Mesodermal cell (in vitro differentiated cells): ENCODE measurements at regions not wholly inside any gene's neighbourhood (a gene's known extent, or its start where the extent isn't known, plus 50 kb on each side); places are given as distances from the start of the nearest gene placed in this dataset.
"Not testable (repeated sequence)": the region's sequence is repeated elsewhere in the genome, so short reads cannot be mapped to it uniquely, and the experiment has no call there.

Source experiments
- H3K27ac ChIP-seq: 2 replicates; pipeline ENCODE4 v1.7.0; 2013; ENCODE audit warnings: mild to moderate bottlenecking, low read depth, low read length, moderate library complexity; ENCODE audit not compliant: severe bottlenecking
- H3K36me3 ChIP-seq: 2 replicates; pipeline ENCODE4 v1.7.1; 2013; ENCODE audit warnings: mild to moderate bottlenecking, low read length, moderate library complexity; ENCODE audit not compliant: control insufficient read depth, insufficient read depth
- H3K4me1 ChIP-seq: one replicate; pipeline ENCODE4 v1.7.1; 2013; ENCODE audit warnings: mild to moderate bottlenecking, low read length; ENCODE audit not compliant: insufficient read depth, control insufficient read depth, poor library complexity, severe bottlenecking
- H3K4me3 ChIP-seq: 2 replicates; pipeline ENCODE4 v1.7.0; 2013; ENCODE audit warnings: low read length, control low read depth, mild to moderate bottlenecking; ENCODE audit not compliant: insufficient read depth, poor library complexity, severe bottlenecking; ENCODE audit errors: extremely low read depth
- H3K9me3 ChIP-seq: 2 replicates; pipeline ENCODE4 v1.7.1; 2013; ENCODE audit warnings: mild to moderate bottlenecking, low read length, moderate library complexity; ENCODE audit not compliant: control insufficient read depth
- WGBS, 2 experiments: methylation state at CpG; one replicate each; pipeline ENCODE4 v1.1.5; 2013; ENCODE audit warnings: missing lambda C conversion rate in 2 of 2; ENCODE audit not compliant: insufficient coverage in 2 of 2; 5-methylcytosine and 5-hydroxymethylcytosine counted together

DNA sequence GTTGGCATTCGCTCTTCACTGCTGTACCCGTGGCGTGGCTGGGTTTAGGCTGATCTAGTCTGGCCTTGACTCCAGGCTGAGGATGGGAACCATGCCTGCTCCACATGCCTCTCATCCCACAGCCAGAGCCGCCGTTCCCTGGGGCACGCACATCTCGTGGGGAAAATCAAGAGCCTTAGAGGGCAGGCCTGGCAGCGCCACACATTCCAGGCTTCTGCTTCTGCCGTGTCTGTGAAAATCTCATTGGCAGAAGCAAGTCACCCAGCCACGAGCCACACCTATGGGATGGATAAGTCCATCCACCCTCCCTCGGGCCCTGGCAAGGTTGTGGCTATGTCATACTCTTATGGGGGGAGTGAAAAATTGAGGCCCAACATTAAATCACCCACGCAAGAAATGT, 102.6 kb upstream of the LPCAT1 start:
- not testable (repeated sequence) for H3K4me1 ChIP-seq, H3K4me3 ChIP-seq, H3K9me3 ChIP-seq, H3K36me3 ChIP-seq, H3K27ac ChIP-seq
- 97 to 98% methylated on average over 8 to 12 of the region's 12 CpGs for WGBS, 2 experiments

DNA sequence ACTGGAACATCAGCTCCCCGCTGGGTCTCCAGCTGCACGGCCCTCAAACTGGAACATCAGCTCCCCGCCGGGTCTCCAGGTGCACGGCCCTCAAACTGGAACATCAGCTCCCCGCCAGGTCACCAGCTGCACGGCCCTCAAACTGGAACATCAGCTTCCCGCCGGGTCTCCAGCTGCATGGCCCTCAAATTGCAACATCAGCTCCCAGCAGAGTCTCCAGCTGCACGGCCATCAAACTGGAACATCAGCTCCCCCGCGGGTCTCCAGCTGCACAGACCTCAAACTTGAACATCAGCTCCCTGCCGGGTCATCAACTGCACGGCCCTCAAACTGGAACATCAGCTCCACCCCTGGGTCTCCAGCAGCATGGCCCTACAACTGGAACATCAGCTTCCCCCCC, 95.8 kb upstream of the LPCAT1 start:
- not testable (repeated sequence) for H3K4me3 ChIP-seq, H3K4me1 ChIP-seq, H3K9me3 ChIP-seq, H3K27ac ChIP-seq, H3K36me3 ChIP-seq
- WGBS, 2 experiments, result 91 to 96% methylated on average over 14 of the region's 14 CpGs

DNA sequence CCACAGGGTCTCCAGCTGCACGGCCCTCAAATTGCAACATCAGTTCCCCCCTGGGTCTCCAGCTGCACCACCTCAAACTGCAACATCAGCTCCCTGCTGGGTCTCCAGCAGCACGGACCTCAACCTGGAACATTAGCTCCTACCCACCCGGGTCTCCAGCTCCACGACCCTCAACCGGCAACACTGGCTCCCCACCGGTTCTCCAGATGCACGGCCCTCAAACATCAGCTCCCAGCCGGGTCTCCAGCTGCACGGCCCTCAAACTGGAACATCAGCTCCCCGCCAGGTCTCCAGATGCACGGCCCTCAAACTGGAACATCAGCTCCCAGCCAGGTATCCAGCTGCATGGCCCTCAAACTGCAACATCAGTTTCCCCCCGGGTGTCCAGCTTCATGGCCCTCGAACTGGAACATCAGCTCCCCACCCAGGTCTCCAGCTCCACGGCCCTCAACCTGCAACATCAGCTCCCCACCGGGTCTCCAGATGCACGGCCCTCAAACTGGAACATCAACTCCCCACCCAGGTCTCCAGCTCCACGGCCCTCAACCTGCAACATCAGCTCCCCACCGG, 94.6 kb upstream of the LPCAT1 start:
- 92 to 93% methylated on average over 13 to 15 of the region's 18 CpGs for WGBS, 2 experiments
- H3K4me3 ChIP-seq, H3K9me3 ChIP-seq, H3K36me3 ChIP-seq, H3K27ac ChIP-seq, H3K4me1 ChIP-seq: not testable (repeated sequence)

DNA sequence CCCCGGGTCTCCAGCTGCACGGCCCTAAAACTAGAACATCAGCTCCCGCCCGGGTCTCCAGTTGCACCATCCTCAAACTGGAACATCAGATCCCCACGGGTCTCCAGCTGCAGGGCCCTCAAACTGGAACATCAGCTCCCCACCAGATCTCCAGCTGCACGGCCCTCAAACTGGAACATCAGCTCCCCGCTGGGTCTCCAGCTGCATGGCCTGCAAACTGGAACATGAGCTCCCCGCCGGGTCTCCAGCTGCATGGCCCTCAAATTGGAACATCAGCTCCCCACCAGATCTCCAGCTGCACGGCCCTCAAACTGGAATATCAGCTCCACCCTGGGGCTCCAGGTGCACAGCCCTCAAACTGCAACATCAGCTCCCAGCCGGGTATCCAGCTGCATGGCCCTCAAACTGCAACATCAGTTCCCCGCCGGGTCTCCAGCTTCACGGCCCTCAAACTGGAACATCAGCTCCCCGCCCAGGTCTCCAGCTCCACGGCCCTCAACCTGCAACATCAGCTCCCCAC, 93.5 kb upstream of the LPCAT1 start:
- not testable (repeated sequence) for H3K4me3 ChIP-seq, H3K9me3 ChIP-seq, H3K36me3 ChIP-seq, H3K4me1 ChIP-seq, H3K27ac ChIP-seq
- WGBS, 2 experiments, result 92% methylated on average over 14 to 16 of the region's 16 CpGs

DNA sequence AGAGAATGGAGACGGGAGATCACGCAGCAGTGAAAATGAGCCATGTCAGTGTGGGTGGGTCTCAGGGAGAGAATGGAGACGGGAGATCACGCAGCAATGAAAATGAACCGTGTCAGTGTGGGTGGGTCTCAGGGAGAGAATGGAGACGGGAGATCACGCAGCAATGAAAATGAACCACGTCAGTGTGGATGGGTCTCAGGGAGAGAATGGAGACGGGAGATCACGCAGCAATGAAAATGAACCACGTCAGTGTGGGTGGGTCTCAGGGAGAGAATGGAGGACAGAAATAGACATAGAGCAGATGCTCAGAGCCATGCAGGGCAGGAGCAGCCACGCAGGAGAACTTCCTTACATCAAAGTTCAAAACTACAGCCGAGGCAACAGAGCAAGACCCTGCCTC, 89.8 kb upstream of the LPCAT1 start:
- H3K27ac ChIP-seq, H3K4me3 ChIP-seq, H3K4me1 ChIP-seq, H3K9me3 ChIP-seq: not testable (repeated sequence)
- WGBS, 2 experiments, result 89 to 94% methylated on average over 7 to 8 of the region's 13 CpGs
- peaks cover 11% of the 10 kb centered on the region for H3K36me3 ChIP-seq

DNA sequence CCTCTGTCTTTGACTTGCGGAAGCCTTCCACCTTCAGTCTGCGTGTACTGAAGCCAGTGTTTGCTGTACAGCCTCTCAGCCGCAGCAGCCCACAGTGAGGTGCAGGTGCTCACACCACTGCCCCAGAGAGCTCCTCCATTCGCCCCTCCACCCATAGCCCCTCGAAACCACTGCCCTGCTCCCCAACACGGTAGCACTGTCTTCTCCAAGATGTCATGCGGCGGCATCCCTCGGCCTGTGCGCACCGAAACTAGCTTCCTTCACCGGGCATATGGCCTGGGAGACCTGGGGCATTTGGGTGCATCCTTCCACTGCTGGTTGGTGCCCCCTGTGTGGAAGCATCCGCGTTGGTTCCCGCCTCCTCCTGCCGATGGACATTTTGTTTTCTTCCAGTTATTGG, 86.8 kb upstream of the LPCAT1 start:
- not testable (repeated sequence) for H3K27ac ChIP-seq, H3K9me3 ChIP-seq, H3K4me3 ChIP-seq, H3K4me1 ChIP-seq
- H3K36me3 ChIP-seq, result peaks cover 11% of the 10 kb centered on the region
- whole genome bisulfite sequencing, 2 experiments, result 88 to 96% methylated on average over 3 to 9 of the region's 16 CpGs

DNA sequence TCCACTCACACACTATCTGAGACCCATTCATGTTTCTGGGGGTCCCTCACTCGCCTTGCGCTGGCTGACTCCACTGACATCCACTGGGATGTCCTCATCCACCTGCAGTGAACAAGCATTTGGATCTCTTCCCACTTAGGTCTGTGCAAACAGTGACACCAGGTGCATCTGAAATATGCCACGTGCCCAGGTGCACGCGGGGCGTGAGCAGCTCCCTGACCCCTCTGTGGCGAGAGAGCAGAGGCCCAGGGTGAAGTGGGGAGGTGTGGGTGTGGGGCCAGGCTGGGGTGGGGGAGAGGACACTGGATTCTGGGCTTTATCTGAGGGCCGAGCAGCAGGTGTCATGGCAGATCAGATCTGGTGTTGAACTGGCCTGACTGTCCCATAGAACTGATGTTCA, 85.4 kb upstream of the LPCAT1 start:
- H3K4me3 ChIP-seq, H3K9me3 ChIP-seq, H3K27ac ChIP-seq, H3K36me3 ChIP-seq, H3K4me1 ChIP-seq: not testable (repeated sequence)
- 80 to 92% methylated on average over 3 to 7 of the region's 8 CpGs for WGBS, 2 experiments

DNA sequence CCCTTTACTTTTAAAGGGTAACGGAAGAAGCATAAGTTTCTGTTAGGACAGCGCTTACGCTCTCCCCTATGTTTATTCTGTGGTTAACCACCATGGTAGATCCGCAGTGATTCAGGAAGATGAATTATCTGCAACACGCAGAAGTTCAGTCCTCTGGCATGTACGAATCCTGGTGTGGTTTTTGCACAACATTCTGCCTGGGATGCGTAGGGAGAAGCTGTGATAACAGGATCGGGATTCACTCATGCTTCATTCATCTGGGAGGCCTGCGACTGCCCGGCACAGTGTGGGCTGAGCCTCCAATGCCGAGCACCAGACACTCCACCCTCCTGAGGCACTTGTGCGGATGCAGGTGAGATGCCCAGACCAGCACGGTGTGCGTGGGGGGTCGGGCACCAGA, 84.6 kb upstream of the LPCAT1 start:
- H3K9me3 ChIP-seq, H3K4me1 ChIP-seq, H3K27ac ChIP-seq, H3K4me3 ChIP-seq, H3K36me3 ChIP-seq: not testable (repeated sequence)
- WGBS, 2 experiments, result 78 to 87% methylated on average over 6 to 7 of the region's 15 CpGs

DNA sequence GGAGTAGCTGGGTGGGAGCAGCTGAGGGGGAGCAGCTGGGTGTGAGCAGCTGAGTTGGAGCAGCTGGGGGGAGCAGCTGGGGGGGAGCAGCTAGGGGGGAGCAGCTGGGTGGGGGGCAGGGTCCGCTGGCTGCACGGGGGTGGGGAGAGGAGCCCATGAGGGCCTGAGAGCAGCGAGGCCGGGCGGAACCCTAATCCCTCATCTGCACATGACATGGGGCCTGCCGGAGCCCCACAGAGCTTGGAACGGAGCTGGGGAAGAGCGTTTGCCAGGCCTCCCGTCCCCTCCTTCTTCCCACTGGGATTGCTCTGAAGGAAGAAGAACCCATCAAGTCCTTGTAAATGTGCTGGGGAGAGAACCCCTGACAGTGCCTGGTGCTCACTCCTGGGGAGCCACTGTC, 83.2 kb upstream of the LPCAT1 start:
- WGBS, 2 experiments, result 45 to 83% methylated on average over 1 to 2 of the region's 9 CpGs

DNA sequence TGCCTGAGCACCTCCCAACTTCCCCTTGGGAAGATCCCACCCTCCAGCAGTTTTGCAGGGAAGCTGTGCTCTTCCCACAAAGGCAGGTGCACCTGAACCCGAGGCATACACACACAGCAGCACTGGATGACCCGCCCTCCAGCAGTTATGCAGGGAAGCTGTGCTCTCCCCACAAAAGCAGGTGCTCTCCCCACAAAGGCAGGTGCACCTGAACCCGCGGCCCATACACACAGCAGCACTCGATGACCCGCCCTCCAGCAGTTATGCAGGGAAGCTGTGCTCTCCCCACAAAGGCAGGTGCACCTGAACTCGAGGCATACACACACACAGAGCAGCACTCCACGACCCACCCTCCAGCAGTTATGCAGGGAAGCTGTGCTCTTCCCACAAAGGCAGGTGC, 80.2 kb upstream of the LPCAT1 start:
- 85 to 88% methylated on average over 7 to 8 of the region's 8 CpGs for WGBS, 2 experiments
- H3K9me3 ChIP-seq, H3K36me3 ChIP-seq, H3K27ac ChIP-seq, H3K4me1 ChIP-seq, H3K4me3 ChIP-seq: not testable (repeated sequence)

More for the DNA sequence above, 83.2 kb upstream of the LPCAT1 start:
- H3K36me3 ChIP-seq, H3K9me3 ChIP-seq, H3K4me3 ChIP-seq, H3K27ac ChIP-seq, H3K4me1 ChIP-seq: not testable (repeated sequence)

DNA sequence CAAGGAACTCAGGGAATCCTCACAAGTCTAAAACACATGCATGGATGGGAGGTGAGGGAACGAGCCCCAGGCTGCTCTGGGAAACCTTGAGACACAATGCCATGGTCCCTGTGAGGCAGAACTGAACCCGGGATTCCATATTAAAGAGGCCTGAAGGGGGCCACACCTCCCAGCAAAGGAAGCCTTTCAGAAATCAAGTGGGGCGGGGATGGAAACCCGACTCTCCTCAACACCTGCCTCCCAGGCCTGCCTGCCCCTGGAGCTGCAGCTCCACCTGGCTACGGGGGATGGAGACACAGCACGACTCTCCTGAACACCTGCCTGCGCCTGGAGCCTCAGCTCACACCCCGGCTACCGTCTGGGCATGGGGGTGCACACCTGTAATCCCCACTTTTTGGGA, 77.8 kb upstream of the LPCAT1 start:
- H3K9me3 ChIP-seq, H3K27ac ChIP-seq, H3K4me1 ChIP-seq, H3K4me3 ChIP-seq, H3K36me3 ChIP-seq: not testable (repeated sequence)
- 83 to 86% methylated on average over 1 to 2 of the region's 9 CpGs for WGBS, 2 experiments
